NOMO-1 treated with DMSO at 0.1 percent for 48 hours (cell line): ENCODE measurements at regions not wholly inside any gene's neighbourhood (a gene's known extent, or its start where the extent isn't known, plus 50 kb on each side); places are given as distances from the start of the nearest gene placed in this dataset.

Experiments
- DNase-seq: peaks from one replicate; lab custom pipeline; 2025; ENCODE audit not compliant: unreplicated experiment; lab: John Stamatoyannopoulos, UW

DNA sequence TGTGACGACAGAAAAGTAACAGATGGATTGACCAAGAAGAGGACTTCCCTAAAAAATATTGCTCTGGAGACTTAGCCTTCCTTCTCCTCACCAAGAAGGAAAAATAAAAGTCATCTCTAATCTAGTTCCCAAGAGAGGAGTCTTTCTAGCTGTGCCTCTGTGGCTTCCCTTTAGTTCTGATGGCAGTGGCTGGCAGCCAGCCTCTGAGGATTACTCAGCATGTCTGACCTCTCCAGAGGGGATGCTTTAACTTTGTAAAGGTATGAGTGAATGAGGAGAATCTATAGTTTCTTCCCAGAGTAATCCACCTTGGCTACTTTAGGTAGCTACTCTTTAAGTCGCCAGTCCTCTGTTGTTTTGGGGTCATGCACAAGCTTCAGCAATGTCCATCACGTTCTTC is 163.9 kb upstream of the KIT start:
- DNase-seq = no peak

DNA sequence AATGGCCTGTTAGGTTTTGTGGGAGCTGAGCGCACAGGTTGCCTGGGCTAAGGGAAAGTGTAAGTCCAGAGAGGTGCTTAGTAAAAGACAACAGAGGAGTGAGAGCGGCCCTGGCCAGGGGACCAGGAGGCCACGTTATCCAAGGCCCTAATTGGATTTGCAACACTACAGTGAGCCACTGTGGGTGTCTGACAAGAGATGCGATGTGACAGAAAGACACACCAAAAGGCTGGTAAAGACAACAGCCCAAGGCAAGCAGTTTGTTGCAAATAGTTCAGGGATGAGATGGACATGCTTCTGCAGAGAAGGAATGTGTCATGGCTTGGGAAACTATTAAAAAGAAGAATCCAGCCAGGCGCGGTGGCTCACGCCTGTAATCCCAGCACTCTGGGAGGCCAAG is 162.7 kb upstream of the KIT start:
- DNase-seq = no peak

DNA sequence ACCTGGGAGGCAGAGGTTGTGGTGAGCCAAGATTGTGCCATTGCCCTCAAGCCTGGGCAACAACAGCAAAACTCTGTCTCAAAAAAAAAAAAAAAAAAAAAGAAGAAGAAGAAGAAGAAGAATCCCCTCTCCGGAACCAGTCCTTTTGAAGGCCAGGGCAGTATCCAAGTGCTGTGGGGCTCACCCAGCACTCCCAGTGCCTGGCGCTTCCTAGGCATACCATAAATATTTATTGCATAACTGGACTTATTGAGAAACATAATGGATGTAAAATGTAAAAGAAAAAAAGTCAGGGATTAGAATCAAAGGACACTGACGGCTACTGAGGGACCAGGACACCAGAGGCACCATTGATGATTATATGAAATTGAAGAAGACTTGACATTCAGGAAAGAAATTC is 162.1 kb upstream of the KIT start:
- DNase-seq = no peak

DNA sequence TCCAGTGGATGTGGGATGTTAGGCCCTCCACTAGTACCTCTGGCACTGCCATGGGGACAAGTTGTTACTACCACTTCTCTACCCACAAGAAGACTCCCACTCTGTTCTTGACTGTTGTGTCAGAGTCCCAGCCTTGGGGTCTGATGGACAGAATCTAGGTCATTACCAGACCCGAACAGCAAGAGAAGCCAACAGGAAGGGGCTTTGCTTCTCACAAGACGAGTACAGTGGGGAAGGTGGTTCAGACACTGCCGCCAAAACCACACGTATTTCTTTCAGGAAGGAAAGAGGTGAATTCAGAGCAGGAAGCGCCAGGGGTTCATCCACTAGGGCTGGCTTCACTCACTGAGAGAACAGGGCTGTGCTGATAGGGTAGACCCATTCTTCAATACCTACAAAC is 161.3 kb upstream of the KIT start:
- no peak for DNase-seq

DNA sequence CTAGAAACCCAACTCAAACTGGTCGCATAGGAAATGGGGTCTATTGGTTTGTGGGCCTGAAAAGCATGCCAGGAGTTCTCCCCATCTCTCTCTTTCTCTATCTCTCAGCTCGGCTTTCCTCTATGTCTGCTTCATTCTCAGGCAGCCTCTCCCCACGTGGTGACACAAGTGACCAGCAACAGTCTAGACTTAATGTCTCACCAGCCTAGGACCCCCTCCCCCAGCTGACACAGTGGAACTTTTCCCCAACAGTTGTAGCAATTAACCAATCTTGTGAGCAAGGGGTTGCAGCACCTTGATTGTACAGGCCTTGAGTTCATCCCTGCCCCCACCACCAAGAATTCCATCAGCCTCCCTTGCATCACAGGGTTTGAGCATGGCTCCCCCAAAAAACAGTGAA is 159.8 kb upstream of the KIT start:
- DNase-seq = no peak

DNA sequence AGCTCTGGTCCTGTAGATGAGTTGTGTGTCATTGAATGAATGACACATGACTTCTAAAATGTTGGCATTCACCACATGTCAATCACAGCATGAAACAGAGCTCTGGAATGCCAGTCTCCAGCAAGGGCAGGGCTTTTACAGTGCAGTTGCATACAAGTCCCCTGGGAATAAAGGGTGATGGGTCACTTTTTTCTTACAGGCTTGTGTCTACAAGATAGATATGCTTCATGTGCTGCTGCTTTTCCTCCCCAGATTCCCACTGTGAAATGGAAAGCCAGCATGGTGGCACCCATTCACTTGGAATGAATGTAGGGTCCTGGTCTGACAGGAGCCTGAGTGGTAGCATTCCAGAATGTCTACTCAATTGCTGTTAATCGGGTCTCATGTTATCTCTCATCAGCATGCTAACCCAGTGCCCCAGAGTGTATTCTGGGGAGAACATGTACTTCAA is 159.1 kb upstream of the KIT start:
- DNase-seq = no peak

DNA sequence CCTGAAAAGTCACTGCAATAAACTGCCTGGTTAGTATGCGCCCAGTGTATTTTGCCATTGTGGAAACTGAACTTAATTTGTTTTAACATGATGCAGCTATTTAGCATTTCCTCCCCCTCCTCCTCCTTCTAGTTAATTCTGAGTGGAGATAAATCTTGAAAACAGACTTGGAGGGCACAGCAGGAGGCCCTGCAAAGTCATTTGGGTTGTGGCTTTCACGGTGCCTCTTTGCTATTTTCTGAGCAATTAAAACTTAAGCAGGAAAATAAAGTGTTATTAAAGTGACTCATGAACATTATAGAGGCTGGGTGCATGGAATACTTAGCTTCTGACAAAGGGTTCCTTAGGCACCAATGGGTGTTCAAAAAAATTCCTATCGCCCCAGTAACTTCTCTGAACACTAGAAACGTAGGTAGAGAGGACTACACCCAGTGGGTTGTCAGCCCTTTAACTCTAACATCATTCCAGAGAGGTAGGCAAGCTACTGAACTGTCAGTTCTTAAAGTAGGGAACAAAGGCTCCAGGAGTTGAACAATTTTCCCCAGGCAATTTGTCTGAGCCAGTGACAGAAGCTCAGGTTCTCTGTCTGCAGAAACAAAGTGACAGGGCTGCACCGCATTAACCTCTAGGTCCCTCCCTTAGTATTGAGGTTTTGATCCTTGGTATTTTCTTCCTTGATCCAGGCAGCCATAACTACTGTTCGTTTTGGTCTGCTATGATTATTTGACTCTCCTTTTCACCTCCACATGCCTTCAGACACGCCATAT is 158.3 kb upstream of the KIT start:
- DNase-seq = peak; percentile 3

DNA sequence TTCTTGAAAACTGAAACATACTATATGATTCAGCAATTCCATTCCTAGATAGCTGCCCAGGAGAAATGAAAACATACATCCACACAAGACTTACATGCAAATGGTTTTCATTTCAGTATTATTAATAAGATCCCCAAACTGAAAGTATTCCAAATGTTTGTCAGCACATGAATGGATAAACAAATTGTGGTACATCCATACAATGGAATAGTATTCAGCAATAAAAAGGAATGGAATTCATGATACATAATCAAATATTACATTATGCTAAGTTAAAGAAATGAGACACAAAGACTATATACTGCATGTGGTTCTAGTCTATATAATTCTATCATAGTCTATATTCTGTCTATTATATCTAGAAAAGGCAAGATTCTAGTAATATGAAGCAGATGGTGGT is 152.4 kb upstream of the KIT start:
- no peak for DNase-seq

DNA sequence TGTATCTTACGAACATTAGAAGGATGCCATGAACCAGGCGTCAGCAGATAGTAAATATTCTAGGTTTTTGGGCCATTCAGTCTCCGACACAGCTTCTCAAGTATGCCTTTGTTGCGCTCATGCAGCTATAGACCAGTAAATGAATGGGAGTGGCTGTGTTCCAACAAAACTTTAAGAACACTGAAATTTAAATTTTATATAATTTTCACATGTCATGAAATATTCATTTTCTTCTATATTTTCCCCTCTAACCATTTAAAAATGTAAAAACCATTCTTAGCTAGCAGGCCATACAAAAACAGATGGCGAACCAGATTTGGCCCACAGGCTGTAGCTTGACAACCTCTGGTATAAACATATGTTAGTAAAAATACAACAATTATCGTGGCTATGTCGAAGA is 151.8 kb upstream of the KIT start:
- no peak for DNase-seq

DNA sequence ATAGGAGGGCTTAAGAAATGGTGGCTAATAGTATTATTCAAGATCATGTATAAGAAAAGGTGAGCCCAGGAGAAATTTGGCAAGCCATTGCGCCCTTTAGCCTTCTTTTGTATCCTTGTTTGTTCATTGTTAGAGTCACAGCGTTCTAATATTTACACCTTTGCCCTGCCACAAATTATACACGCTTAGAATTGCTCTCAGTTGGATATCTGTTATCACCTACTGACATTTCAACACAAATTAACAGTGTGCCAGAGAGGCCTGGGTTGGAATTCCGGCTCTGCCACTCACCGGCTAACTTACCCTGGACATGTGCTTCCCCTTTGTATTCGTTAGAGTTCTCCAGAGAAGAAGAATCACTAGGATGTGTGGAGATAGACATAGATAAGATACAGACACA is 148.7 kb upstream of the KIT start:
- DNase-seq = no peak

DNA sequence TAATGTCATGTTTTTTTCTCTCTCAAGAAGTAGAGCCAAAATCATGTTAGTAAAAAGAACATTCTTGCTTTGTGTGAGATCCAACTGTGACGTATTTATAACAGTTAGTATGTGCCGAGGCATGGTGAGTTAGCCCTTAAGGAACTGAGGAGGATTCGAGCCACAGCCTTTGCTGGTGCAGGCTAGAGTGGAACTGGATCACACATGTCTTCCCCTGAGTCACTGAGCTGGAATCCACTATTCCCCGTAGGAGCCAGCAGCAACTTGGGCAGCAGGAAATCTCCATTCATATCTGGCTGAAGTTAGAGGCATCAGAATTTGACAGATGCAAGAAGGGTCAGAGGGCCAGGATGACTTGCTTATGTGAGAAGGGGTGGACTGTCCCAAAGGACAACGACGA is 144.6 kb upstream of the KIT start:
- DNase-seq = no peak

DNA sequence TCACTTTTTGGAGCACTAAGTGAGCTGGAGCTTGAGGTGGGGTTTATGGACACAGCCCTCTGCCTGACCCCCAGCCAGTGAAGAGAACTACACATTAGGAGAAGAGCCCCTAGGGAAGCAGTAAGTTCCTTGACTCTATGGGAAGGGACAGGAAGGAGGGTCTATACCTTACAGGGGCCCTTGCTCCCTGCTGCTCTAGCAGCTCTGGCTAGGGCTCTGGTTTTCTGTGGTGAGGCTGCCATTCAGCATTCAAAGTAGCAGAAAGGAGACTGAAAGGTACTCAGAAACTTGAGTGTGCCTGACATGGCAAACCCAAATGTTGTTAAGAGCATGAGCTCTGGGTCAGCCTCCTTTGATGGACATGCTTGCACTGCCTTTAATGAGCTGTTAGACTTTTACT is 144.0 kb upstream of the KIT start:
- DNase-seq = no peak

DNA sequence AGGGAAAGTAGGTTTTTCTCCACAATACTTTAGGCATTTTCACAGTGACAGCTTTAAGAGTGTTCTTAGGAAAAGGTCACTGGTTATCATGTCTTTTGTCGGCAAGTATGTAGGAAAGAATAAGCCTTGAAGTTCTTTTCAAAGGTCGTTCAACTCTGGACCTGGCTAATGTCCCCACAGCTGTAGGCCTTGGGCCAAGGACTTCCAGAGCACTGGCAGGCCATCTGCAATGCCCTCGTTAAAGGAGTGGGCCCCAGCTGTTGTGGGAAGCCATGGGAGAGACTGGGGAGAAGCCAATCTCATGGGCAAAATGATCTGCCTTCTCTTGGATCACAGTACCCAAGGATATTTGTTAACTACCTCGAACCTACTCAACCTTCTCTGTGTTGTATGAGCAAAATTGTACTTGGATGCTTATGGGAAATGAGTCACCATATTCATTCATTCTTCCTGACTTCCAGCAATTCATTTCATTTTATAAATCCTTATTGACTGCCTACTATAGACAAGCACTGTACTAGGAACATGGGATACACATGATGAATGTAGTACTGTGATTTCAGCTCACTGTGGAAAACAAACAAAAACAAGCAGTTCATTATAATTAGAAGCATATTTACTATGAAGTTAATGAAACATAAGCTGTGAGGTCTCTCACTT is 141.1 kb upstream of the KIT start:
- no peak for DNase-seq

DNA sequence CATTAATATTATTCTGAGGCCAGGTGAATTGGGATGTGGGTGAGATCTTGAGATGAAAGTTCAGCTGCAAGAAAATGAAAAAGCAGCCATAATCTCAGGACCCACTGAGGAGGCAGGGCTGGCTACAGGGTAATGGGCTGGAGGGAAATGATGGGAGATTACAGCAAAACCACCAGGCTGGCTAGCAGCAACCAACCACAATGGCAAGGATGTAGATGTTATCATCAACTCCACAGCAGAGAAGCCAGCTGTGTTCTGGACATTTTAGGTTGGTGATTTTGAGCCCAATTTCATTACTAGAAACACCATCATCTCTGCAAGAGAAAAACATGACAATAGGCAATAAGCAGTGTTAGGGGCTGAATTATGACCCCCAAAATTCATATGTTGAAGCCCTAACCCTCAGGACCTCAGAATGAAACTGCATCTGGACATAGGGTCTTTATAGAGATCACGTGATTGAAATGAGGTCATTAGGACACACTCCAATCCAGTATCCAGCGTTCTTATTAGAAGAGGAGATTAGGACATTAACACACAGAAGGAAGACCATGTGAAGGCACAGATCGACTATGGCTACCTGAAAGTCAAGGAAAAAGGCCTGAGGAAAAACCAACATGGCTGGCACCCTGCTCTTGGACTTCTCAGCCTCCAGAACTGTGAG is 139.8 kb upstream of the KIT start:
- DNase-seq = no peak

DNA sequence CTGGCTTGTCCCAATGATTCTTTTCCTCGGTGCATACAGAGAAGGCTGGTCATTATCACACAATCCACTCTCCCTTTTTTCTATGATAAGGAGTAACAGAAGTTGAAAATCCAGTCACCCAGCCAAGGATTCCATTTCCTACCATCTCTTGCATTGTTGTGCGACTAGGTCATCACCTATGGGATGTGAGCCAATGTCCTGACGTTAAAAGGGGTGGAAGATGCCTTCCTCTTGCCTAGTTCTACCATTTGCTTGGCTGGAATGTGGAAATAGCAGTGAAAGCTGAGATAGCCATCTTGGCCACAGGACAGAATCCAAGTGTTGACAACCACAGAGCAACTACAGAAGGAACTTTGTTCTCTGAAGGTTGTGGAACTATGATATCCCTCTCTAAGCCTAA is 132.2 kb upstream of the KIT start:
- DNase-seq = no peak

DNA sequence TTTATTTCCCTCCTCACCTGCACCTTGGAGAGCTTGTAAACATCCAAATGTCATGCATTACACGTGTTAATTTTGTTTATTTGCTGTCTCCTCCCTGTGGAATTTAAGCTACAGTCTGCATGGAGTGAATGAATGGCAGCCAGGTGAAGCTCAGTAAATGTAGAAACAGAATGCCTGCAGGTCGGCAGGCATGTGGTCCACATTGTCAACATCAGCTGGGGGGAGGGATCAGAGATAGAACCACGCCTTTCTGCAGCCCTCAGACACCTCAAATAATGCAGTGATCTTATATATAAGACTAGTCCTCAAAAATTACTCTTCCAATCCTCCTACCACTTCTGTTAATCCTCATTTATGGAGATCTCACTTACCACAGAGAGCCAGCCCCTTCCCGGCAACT is 131.2 kb upstream of the KIT start:
- DNase-seq = no peak

DNA sequence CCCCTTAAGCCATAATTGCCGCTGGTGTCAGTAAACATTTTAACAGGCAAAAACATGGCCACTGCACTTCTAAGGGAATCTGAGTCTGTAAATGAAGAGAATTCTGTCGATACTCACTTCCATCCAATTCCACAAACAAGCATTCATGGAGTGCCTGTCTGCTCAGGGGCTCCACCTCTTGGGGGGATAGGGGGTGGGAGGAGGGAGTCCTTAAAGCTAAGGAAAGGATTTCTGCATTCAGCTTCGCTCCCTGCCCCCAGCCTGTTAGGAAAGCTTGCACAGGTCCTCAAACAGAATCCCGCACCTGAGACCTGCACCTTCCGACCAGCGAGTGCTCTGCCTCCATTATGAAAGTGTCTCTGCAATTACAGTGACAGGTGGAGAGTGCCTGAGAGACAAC is 130.2 kb upstream of the KIT start:
- no peak for DNase-seq

DNA sequence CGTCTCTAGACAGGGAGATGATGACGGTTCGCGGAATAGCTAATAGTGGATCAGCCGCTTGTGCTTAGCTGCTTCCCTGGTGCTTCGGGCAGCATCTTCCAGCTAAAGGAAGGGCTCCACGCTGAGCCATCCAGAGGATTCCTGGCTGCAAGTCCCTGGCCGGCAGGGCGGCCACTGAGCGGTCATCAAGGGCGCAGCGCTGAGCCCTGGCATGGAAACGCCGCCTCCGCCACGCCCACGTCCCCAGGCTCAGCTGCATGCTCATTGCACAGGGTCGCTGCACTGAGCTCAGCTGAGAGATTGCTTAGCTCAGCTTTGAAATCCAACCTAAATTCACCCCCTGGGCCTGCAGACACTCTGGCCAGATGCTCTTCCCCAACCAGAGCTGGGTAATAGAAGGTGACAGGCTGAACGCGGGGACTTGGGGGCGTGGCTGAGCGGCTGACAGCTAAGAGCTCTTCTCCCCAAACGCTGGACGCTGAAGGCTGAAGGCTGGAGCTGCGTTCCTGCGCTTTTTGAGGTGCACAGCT is 118.2 kb upstream of the KIT start:
- peak; percentile 57 for DNase-seq

DNA sequence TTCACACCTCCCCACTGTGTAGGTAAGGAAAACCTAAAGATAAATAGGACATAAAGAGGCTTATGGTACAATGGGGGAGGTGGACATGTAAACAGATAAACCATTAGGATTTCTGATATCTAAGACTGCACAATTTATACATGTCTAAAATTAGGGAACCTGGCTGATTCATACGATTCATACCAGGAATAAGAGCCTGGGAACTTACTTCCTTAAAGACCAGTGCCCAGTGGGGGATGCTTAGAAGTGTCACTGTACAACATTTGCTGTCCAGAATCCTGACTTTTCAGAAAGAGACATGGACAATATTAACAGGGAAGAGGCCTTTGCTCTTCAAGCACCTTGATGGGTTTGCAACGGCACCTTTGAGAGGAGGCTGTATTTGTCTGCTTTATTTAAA is 116.8 kb upstream of the KIT start:
- no peak for DNase-seq

DNA sequence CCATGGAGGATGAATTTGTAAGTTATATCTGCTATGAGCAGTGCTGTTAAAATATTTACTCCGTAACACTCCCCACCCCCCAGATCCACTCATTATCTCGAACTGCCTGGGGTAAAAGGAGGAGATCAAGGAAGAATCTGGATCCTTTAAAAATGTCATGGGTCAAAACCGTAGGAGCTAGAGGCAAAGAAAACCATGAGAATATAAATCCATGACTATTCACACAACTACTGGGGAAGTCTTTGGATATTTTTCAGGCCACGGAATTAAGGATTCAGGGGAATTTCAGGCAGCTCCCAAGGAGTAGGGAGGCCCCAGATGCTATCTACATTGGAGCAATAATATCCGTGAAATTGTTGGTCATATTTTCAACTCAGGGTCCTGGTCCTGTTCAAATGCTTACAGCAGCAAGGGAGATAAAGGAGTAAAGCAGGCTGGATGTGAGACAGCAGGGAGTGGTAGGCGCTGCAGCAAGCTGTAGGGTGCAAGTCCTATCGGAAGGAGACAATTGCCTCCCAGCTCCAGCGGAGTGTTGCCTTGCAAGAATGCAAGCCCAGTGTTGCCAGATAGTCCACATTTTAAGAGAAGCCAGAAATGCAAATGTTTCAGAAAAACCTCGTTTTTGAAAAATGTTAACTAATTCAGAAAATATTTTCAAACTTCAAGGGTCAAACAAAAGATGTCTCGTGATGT is 116.2 kb upstream of the KIT start:
- DNase-seq = no peak

DNA sequence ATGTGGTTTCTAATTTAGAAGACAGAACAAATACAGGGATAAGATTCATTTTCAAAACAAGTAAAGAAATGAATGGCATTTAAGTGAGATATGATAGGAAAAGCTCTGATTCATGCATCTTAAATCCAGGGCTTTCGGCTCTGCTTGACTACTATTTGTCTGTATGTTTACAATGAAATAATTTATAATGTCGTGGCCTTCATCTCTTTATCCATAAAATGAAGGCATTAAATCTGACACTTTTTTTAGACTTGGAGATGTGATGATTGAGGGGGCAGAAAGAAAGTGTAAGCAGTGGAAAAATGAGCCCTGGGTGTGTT is 115.7 kb upstream of the KIT start:
- DNase-seq = no peak

DNA sequence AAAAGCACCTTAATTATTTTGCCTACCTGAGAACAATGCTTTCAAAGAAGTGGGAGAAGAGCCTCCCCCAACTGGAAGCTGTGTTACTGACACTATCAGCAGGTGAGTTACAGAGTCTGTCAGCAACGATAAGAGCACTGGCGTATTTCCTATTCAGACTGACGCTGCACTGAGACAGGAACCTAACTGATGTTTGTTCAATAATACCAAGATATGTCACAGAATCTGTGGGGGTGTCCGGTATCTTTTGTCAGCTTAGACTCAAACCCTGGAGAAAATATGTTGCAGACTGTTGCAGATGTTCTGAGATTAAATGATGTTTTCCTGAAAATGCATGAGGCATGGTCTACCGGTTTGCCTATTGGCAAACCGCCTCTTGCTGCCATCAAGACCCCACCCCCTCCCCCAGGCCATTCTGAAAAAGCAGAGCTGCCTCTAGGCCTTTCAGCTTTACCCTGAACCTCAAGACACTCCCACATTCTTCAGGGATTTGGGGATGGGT is 115.2 kb upstream of the KIT start:
- no peak for DNase-seq
